Suppressor macrophage treated with lipopolysaccharide for 4 hours (primary cell): ENCODE measurements at regions not wholly inside any gene's neighbourhood (a gene's known extent, or its start where the extent isn't known, plus 50 kb on each side); places are given as distances from the start of the nearest gene placed in this dataset.
A peak's percentile ranks its signal among the peaks of the same experiment; 100 is the strongest.
"Not testable (repeated sequence)": the region's sequence is repeated elsewhere in the genome, so short reads cannot be mapped to it uniquely, and the experiment has no call there.

ENCODE experiments used
- DNase-seq: peaks from one replicate; pipeline ENCODE4 v3.0.0-alpha.2; 2020

DNA sequence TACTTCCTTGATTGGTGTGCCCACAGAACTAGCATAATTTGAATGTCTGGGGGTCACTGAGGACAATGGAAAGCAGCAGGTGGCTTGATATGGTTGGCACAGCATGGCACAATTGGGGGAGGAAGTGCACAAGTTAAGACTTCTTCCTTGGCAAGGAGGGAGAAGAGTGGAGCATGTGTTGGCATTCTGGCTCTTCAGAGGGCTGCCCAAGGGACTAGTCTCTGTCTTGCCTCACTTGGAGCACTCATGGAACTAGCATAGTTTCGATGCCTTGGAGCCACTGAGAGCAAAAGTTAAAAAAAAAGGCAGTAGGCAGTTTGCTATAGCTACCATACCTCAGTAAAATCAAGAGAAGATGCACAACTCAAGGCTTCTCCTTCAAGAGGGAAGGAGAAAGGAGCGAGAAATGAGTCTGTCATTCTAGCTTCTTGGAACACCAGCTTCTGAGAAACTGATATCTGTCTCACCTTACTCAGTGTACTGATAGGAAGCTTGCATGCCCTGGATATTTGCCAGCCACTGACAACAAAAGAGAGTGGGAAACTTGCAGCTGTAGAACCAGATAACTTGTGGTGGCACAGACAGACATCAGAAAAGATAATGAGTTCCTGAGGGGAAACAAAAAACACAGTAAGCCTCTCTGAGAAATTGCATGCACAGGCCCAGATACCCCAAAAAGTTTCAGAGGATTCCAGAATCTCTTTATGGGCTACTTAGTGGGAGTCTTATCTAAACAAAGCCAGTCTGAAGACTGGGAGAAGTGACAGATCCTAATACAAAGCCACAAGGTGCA is 207.5 kb upstream of the SAMSN1 start:
- no peak for DNase-seq

DNA sequence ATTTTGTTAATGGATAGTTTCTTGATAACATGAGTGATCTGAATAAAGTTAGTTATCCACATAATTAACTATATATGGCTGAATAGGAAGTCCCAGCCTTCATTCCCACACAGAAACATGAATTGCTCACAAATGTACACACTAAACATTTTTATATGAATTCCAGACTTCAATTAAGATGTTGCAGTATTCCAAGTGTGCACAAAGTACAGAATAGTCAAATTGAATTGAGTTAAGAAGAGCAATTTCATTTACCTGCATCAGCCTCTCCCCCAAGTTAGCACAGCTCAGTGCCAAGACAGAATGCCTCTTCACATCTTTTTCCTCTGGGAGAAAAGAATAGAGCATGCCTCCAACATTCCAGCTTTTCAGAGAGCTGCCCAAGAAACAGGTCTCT is 207.0 kb upstream of the SAMSN1 start:
- no peak for DNase-seq

DNA sequence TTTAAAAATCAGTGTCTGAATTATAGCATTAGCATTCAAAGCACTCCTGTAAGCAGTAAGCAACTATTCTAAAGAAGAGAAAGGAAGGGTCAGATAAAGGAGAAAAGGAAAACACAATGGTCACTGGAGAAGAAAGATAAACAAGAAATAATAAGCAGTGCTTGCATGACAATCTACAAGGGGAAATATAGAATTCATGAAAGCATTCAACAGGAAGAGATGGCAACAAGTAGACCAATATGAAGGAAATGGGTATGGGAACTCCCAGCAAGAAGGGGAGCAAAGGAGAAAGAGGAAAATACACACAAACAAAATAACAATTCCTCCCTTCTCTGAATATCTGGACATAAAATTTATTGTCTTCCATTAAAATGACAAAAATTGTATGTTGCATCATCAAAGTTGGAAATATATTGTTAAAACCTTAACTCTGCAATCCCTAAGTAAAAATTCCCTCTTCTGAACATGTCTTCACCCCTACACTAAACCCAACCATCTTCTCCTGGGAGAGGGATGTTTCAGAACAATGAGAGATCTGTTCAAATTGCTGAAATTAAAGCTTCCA is 206.3 kb upstream of the SAMSN1 start:
- DNase-seq: no peak

DNA sequence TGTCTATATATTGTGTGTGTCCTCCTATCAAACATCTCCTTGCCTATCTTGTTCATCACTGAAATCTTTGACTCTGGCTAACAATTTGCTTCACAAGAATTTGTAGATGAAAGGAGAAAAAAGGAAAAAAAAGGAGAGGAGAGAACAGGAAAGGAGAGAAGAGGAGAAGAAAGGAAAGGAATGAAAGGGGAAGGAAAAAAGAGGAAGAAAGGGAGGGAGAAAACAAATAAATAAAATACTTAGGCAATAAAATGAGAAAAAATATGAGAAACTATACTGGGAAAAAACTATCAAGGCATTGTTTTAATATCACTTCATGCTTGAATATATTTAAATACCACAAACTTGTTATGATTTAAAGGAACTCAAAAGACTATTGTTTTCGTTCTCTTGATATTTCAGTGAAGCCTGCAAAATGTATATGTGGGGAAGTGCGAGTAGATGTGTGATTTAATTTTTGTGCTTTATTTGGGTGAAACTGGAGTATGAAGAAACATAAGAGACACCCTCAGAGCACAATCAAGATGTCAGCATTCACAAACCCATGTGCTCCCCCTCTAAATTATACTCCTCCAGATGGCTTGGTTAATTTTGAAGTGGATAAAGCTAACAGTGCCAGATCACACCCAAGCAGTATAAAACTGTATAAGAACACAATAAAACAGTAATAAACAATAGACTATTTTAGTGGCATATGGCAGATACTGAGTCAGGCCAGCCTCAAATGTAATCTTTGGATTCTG is 205.7 kb upstream of the SAMSN1 start:
- no peak for DNase-seq

DNA sequence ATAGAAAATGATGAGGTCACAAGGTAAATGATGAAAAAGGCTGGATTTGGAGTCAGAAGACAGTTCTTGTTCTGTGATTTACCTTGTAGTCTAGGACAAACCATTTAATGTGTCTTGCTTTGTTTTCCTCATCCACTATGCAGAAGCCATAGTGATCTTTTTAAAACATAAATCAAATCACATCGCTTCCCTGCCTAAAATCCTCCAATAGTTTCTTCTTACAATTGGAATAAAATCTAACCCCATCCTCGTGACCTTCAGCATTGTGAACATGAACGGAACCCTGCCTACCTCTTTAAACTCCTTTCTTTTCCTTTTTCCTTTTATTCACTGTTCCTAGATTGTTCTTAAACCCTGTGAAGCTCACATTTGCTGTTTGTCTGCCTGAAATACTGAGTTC is 204.9 kb upstream of the SAMSN1 start:
- no peak for DNase-seq

DNA sequence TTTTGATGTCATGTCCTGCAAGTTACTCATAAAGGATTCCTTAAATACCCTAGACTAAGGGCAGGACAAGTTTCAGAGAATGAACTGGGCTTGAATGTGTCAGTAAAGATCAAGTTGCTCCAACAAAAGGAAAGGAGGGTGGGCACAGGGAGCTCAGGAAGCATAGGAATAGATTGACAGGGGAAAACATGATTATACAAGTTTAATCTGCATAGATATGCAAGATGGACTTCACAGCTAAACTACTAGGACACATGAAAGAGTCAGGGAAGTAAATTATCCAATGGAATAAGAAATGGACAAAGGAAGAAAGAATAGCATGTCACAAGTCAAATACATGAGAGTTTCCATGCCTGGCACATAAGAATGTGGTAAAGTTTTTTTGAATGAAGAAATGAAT is 203.9 kb upstream of the SAMSN1 start:
- DNase-seq: no peak

DNA sequence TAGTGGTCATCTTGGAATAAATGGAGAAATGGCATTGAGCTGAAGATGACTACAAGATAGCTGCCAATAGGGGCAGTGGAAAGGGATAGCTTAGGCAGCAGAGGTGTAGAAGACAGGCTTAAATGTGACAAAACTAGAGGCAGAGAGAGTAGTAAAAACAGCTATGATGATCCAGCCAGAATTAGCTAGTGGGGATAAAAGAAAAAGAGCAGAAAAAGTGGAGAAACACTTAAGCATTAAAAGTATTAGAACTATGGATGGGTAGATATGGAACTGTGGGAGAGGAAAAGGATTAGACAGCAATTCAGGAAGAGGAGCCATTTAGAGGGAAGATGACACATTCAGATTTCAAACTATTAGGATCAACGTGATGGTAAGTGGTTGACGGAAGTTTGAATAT is 202.5 kb upstream of the SAMSN1 start:
- no peak for DNase-seq

DNA sequence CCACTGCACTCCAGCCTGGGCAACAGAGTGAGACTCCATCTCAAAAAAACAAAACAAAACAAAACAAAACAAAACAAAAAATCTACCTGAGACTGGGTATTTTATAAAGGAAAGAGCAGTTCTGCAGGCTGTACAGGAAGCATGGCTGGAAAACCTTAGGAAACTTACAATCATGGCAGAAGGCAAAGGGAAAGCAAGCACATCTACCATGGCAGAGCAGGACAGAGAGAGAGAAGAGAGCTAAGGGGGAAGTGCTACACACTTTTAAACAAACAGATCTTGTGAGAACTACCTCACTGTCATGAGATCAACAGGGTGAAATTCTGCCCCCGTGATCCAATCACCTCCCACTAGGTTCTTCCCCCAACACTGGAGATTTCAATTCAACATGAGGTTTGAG is 198.3 kb upstream of the SAMSN1 start:
- DNase-seq: peak; percentile 34

DNA sequence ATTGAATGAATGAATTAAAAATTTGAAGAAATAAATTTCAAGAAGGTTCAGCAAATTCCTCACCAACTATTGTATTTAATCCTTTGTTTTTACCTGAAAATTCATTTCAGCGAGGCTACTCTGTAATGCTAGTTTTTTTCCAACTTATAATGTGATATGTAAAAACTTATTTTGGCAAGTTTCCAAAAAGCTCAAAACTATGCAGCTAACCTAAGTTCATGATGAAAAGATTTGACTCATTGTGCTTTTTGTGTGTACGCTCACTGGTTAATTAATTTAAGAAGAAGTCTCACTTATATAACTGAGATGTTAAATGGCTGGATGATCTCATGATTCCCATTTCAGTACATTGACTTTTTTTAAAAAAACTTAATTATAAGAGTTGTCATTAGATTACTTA is 196.0 kb upstream of the SAMSN1 start:
- DNase-seq: no peak

DNA sequence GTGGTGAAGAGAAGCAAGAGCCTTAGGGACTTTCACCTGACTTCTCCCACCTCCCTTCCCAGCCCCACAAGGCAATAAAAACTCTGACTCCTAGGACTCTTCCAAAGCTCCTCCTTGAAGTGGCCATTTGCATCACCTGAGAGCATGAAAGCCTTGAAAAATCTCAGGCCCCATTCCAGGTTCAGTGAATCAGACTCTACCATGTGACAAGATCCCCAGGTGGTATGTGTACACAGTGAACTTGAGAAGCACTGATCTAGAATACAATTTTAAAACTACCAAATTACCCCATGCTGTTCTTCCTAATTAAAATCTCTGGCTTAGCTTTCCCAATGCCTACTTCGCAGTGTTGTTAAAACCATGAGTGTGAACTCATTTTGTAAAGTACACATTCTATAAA is 195.1 kb upstream of the SAMSN1 start:
- DNase-seq: no peak

DNA sequence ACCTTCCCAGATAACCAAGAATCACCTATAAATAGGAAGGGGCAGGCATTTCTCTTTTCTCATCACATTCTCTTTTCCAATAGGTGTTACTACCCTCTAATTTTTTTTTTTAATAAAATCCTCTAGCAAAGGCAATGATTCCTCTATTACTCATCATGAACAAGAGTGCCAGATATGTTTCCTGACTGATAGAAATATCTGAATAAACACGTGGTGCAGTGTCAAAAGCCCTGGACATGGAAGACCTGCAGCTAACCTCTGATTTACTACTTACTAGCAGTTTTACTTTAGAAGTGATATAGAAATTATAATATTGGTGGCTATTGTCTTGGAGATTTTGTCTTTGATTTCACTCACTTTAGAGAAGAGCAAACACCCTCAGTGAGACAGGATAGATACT is 194.6 kb upstream of the SAMSN1 start:
- no peak for DNase-seq

DNA sequence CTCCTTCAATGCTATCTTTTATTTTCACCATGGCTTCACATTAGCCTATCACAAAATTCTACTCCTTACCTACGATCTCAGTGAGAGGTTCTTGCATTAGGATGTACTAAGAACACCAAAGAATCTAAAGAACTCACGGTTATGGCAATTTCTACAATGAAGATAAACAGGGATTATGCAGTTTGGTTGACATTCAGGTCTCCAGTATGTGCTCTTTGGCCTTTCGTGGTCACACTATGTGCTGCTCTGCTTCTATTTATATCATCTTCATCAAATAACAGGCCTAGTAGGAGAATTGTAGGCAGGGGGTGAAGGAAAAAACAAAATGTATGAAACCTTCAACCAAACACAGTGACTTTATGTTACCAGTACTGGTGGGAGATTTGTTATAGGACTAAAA is 194.0 kb upstream of the SAMSN1 start:
- DNase-seq: no peak

DNA sequence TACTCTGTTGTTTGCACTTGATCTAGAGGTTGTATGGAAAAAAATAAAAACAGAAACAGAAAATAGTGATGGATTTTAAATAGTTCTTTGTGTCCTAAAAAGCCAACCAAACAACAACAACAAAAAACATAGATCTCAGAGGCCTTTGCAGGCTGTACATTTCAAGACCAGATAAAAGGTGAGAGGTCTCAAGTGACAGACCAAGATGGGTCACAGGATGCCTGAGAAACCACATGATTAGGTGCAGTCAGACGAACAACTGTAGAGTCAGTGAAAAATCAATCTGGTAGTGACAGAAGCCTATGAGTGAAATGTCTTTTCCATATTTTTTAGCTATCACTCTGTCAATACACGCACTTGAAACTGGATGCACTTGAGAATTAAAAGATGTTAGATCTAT is 193.5 kb upstream of the SAMSN1 start:
- DNase-seq: no peak

DNA sequence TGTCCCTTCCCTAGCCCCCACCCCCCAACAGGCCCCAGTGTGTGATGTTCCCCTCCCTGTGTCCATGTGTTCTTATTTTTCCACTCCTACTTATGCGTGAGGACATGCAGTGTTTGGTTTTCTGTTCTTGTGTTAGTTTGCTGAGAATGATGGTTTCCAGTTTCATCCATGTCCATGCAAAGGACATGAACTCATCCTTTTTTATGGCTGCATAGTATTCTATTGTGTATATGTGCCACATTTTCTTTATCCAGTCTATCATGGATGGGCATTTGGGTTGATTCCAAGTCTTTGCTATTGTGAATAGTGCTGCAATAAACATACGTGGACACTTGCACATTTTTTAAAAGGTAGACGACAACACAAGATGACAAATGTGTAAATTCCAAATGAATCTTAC is 192.5 kb upstream of the SAMSN1 start:
- DNase-seq: not testable (repeated sequence)

DNA sequence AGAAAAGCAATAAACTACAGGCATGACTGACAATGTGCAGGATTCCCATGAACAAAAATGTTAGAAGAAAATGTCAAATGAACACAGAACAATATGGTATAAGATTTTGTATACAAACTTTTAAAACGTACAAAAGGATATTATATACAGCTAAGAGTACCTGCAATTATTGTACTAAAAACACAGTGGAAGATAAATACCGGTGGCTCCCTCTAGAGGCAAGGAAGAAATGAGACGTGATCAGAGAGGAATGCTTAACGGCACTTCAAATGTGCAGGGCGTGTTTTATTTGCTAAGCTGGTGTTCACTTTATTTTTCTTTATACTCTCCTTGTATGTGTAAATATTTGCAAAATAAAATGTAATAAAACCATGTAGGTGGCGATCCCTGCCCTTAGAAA is 191.8 kb upstream of the SAMSN1 start:
- peak; percentile 82 for DNase-seq

DNA sequence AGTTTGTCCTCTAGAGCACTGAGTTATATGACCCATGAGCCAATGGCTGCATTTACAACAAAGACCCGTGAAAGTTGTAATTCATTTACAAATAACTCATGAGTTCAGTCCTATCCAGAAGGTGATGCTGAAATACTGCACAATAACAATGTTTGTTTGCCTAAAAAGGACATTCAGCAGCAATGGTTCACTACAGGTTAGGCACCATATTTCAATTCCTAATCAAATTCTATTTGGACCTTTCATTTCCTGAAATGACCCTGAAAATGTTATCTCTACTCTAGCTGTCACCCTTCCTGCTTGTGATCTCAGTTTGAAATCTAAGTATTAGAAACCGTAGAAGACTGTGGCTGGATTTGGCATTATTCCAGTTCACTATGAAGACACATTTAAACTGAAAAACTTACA is 191.2 kb upstream of the SAMSN1 start:
- DNase-seq: no peak

DNA sequence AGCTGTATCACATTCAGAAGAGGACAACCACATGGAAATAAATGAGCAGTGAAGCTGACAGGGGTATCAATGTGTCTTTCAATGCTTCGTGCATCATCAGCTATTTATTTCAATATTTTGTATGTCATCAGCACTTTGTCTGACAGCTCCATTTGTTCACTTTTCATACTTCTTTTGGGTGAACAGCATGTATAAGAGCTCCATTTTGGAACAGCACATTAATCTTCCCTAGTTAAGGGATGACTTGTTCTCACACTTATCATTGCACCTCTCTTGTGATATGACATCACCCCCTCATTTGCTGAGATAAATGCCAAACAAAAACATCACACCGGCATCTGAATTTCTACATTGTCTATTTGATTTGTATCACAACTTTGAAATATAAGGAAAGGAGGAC is 190.6 kb upstream of the SAMSN1 start:
- DNase-seq: peak; percentile 16

DNA sequence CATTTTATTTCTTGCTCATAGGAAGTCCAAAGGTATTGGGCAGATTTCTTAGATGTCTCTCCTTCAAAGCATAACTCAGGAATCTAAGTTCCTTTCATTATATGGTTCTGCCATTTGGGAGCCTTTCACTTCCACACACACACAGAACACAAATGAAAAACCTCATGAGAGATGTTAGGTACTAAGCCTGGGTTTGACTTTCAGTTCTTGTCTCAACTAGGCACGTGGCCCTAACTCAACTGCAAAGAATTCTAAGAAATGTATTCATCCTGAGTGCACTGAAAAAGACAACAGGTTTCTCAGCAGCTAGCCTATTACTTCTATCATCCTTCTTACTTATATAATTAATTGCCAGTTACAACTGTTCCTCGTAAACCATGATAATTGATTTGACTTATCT is 190.0 kb upstream of the SAMSN1 start:
- peak; percentile 43 for DNase-seq

DNA sequence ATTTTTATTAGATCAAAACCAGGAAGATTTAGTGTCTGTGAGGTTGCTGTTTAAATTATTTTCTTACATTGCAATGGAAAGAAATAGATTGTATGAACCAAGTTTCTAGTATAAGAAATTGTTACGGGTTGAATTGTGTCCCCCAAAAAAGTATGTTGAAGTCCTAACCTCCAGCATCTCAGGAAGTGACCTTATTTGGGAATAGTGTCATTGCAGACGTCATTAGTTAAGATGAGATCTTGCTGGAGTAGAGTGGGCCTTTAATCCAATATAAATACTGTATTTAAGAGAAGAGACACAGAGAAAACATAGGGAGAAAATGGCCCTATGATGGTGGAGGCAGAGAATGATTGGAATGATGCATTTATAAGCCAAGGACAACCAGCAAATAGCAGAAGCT is 188.7 kb upstream of the SAMSN1 start:
- no peak for DNase-seq

DNA sequence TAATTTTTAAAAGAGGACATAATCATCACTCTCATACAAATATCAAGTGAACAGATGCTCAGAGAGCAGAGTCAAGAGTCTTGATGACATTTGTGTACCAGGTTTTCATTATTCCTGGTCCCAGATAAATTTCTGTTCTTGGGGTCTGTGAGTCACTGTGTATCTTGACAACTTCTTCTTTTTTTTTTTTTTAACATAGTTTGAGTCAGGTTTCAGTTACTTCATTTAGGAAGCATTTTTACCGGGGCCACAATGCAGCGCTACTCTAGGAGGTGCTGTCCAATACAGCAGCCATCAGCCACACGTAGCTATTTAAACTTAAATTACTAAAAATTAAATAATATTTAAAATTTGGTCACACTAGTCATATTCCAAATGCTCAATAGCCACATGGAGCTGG is 188.1 kb upstream of the SAMSN1 start:
- peak; percentile 67 for DNase-seq

DNA sequence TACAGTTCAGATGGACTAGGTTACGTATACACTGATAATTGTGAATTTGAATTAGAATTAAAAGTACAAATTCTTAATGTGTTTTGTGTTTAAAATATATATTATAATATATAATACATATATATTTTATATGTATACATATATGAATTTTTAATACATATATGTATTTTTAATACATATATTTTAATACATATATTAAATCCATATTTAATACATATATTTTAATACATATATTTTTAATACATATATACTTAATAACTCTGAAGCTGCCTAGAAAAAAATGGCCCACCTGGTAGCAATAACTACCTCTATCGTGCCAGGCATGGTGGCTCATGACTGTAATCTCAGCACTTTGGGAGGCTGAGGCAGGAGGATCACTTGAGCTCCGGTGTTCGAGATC is 179.1 kb upstream of the SAMSN1 start:
- DNase-seq: no peak

DNA sequence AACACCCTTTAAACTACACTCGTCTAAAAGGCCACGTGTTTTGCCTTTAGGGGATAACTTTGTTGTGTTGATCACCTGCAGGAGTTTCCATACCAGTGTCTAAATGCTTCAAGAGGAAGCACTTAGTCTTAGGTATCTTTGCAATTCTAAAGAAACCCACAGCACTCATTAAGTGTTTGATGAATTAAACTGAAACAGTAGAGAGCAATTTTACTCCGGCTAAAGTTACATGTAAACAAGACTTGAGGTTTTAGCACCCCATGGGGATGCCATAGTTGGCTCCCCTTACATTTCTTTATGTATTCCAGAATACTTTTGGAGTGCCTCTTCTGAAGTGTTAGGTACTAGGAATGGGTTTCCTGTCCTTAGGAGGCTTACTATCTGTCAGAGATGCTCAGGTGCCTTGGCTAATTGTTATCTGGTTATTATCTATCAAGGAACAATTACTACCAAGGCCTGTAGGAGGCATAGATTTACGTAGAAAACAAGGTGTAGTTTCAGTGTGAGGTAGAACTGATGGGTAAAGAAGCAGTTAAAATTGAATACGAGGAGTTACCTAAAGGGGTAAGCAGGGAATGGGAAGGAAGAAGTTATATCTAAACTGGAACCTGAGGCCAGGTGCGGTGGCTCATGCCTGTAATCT is 176.8 kb upstream of the SAMSN1 start:
- DNase-seq: no peak

DNA sequence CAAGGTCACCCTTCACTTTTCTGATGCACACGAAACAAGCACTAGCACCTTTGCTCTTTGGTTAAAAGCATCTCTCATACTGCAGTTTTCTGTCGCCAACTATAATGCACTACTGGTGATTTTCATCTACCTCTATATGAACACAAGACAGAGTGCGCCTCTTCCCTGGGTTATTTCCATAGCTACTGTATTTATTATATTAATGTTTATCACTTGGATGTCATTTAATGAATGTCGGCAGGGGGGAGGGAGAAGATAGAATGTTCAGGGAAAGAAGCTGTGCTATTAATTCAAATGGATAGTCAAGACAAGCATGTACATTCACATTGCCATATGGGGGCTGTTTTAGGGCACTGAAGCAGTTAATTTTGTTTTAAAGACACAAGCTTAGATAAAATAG is 174.1 kb upstream of the SAMSN1 start:
- no peak for DNase-seq

DNA sequence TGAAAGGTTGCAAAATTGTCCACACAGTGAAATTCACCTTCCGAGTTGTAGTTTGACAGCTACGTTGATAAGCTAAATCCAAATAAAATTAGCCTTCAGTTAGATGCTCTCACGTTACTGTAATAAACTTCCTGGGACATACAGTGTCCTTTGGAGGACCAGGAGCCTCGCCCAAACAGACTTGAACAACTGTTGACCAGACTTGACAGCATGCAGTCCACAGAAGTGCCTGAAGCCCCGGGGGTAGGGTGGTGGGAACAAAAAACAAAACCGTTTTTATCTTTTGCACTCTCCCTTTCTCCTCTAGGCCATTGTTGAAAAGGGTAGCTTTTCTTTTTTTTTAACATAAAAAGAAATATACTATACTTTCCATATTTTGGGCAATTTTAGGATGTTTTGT is 172.8 kb upstream of the SAMSN1 start:
- DNase-seq: no peak
